ENCODE measurements at regions not wholly inside any gene's neighbourhood (a gene's known extent, or its start where the extent isn't known, plus 50 kb on each side); places are given as distances from the start of the nearest gene placed in this dataset.

DNA sequence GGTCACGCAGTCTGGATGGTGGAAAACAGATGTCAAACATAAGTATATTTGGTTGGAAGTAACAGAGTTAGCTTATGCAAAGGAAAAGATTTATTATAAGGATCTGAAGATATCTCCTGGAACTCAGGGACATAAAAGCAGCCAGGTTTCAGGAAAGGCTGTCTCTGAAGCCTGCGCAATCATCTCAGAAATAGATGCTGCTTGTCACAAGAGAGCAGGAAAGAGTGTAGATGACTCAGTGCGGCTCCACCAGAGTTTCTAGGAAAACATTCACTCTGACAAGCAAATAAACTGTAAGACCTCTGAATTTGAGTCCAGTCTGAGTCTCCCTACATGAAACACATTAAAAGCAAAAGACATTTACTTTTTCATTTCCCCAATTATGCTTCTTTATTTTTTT lies 220.4 kb upstream of the HTR2A start:
- H3K4me1 ChIP-seq (ENCODE audit: insufficient read depth, low read length, poor library complexity, severe bottlenecking) = no peaks in the 10 kb centered on the region
- no peaks in the 10 kb centered on the region for H3K79me2 ChIP-seq (ENCODE audit: insufficient read depth, low read length)
- no peak for TF ChIP-seq EZH2phosphoT487 (IDR thresholded peaks at IDR 0.05; ENCODE audit: borderline replicate concordance)
- TF ChIP-seq, protein P1, sequence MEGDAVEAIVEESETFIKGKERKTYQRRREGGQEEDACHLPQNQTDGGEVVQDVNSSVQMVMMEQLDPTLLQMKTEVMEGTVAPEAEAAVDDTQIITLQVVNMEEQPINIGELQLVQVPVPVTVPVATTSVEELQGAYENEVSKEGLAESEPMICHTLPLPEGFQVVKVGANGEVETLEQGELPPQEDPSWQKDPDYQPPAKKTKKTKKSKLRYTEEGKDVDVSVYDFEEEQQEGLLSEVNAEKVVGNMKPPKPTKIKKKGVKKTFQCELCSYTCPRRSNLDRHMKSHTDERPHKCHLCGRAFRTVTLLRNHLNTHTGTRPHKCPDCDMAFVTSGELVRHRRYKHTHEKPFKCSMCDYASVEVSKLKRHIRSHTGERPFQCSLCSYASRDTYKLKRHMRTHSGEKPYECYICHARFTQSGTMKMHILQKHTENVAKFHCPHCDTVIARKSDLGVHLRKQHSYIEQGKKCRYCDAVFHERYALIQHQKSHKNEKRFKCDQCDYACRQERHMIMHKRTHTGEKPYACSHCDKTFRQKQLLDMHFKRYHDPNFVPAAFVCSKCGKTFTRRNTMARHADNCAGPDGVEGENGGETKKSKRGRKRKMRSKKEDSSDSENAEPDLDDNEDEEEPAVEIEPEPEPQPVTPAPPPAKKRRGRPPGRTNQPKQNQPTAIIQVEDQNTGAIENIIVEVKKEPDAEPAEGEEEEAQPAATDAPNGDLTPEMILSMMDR (conservative IDR thresholded peaks at IDR 0.05; ENCODE audit: low read length) = no peak
- no peak overlapping the region for H3K4me3 ChIP-seq (ENCODE audit: low read length, poor library complexity, severe bottlenecking)
- no peaks in the 10 kb centered on the region for H3K36me3 ChIP-seq (ENCODE audit: insufficient read depth, low read length)
- no peak overlapping the region for H3K4me2 ChIP-seq (ENCODE audit: low read depth, low read length, poor library complexity, severe bottlenecking)
- H3K9me2 ChIP-seq (replicated peaks; ENCODE audit: low read depth, low read length) = no peaks in the 10 kb centered on the region
- H4K20me1 ChIP-seq (ENCODE audit: insufficient read depth, low read length, poor library complexity, severe bottlenecking) = no peaks in the 10 kb centered on the region
- H3K27me3 ChIP-seq (ENCODE audit: insufficient read depth, low read length, poor library complexity, severe bottlenecking) = no peaks in the 10 kb centered on the region
- no peak overlapping the region for H3K9ac ChIP-seq (ENCODE audit: low read depth, low read length, poor library complexity, severe bottlenecking)
- no peaks in the 10 kb centered on the region for H3F3A ChIP-seq (ENCODE audit: low read depth)
- H2AFZ ChIP-seq (ENCODE audit: low read length) = no peak overlapping the region
- H3K9me3 ChIP-seq (ENCODE audit: insufficient read depth, low read depth, low read length) = no peaks in the 10 kb centered on the region

DNA sequence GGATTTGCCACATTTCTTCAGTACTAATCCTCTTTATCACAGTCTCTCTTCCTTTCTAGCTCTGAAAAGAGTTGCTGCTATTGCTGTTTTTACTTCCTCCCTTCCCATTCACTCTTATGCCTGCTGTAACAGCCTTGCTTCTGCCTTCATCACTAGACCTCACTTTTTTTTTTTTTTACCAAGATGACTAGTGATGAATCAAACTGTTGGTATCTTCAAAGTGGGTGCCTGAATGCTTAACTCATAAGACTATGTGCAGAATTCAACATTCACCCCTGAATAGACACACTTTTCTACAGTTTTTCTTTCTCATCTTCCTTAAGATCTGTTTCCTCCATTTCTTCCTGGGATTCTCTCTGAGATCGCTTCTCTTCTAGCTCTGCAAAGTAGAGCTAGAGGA lies 217.2 kb upstream of the HTR2A start:
- Histone ChIP-seq H2AFZ (ENCODE audit: low read length) (no peak overlapping the region), H3K9ac (ENCODE audit: low read depth, low read length, poor library complexity, severe bottlenecking) (no peak overlapping the region), H3K4me1 (ENCODE audit: insufficient read depth, low read length, poor library complexity, severe bottlenecking) (peaks cover 2% of the 10 kb centered on the region), H3K79me2 (ENCODE audit: insufficient read depth, low read length) (no peaks in the 10 kb centered on the region), H3F3A (ENCODE audit: low read depth) (no peaks in the 10 kb centered on the region), H3K36me3 (ENCODE audit: insufficient read depth, low read length) (no peaks in the 10 kb centered on the region), H3K9me2 (replicated peaks; ENCODE audit: low read depth, low read length) (no peaks in the 10 kb centered on the region), H3K27me3 (ENCODE audit: insufficient read depth, low read length, poor library complexity, severe bottlenecking) (no peaks in the 10 kb centered on the region), H3K9me3 (ENCODE audit: insufficient read depth, low read depth, low read length) (no peaks in the 10 kb centered on the region), H3K4me3 (ENCODE audit: low read length, poor library complexity, severe bottlenecking) (no peak overlapping the region), H3K4me2 (ENCODE audit: low read depth, low read length, poor library complexity, severe bottlenecking) (no peak overlapping the region), H4K20me1 (ENCODE audit: insufficient read depth, low read length, poor library complexity, severe bottlenecking) (no peaks in the 10 kb centered on the region)
- TF ChIP-seq, protein P1 (conservative IDR thresholded peaks at IDR 0.05; ENCODE audit: low read length) = no peak
- no peak for TF ChIP-seq EZH2phosphoT487 (IDR thresholded peaks at IDR 0.05; ENCODE audit: borderline replicate concordance)

DNA sequence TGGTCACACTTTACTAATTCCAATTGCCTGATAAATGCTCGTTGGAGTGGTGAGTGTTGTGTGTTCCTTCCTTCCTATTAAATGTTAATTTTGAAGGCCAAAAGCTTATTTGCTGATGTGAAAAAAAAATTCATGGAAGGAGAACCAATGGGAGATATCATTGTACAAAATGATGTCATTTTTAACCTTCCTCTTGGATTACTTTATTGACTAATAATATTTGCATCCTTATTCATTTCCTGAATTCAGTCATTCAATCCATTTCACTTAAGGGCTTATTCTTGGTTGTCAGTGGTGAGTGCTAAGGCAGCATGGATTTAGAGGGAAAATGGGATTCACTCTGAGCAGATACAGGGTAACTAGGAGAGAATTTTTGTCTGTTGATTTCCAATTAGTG lies 216.0 kb upstream of the HTR2A start:
- H3K79me2 ChIP-seq (ENCODE audit: insufficient read depth, low read length) = no peaks in the 10 kb centered on the region
- H3K36me3 ChIP-seq (ENCODE audit: insufficient read depth, low read length) = no peaks in the 10 kb centered on the region
- H4K20me1 ChIP-seq (ENCODE audit: insufficient read depth, low read length, poor library complexity, severe bottlenecking) = no peaks in the 10 kb centered on the region
- no peak overlapping the region for H2AFZ ChIP-seq (ENCODE audit: low read length)
- no peak overlapping the region for H3K4me3 ChIP-seq (ENCODE audit: low read length, poor library complexity, severe bottlenecking)
- TF ChIP-seq EZH2phosphoT487 (IDR thresholded peaks at IDR 0.05; ENCODE audit: borderline replicate concordance) = no peak
- TF ChIP-seq, protein P1 (conservative IDR thresholded peaks at IDR 0.05; ENCODE audit: low read length) = no peak
- no peaks in the 10 kb centered on the region for H3K9me3 ChIP-seq (ENCODE audit: insufficient read depth, low read depth, low read length)
- no peaks in the 10 kb centered on the region for H3K27me3 ChIP-seq (ENCODE audit: insufficient read depth, low read length, poor library complexity, severe bottlenecking)
- H3K4me1 ChIP-seq (ENCODE audit: insufficient read depth, low read length, poor library complexity, severe bottlenecking) = peaks cover 3% of the 10 kb centered on the region
- no peak overlapping the region for H3K4me2 ChIP-seq (ENCODE audit: low read depth, low read length, poor library complexity, severe bottlenecking)
- no peaks in the 10 kb centered on the region for H3F3A ChIP-seq (ENCODE audit: low read depth)
- H3K9ac ChIP-seq (ENCODE audit: low read depth, low read length, poor library complexity, severe bottlenecking) = no peak overlapping the region
- H3K9me2 ChIP-seq (replicated peaks; ENCODE audit: low read depth, low read length) = no peaks in the 10 kb centered on the region

All from Loucy (cell line).